ENCODE measurements at regions not wholly inside any gene's neighbourhood (a gene's known extent, or its start where the extent isn't known, plus 50 kb on each side); places are given as distances from the start of the nearest gene placed in this dataset.

DNA sequence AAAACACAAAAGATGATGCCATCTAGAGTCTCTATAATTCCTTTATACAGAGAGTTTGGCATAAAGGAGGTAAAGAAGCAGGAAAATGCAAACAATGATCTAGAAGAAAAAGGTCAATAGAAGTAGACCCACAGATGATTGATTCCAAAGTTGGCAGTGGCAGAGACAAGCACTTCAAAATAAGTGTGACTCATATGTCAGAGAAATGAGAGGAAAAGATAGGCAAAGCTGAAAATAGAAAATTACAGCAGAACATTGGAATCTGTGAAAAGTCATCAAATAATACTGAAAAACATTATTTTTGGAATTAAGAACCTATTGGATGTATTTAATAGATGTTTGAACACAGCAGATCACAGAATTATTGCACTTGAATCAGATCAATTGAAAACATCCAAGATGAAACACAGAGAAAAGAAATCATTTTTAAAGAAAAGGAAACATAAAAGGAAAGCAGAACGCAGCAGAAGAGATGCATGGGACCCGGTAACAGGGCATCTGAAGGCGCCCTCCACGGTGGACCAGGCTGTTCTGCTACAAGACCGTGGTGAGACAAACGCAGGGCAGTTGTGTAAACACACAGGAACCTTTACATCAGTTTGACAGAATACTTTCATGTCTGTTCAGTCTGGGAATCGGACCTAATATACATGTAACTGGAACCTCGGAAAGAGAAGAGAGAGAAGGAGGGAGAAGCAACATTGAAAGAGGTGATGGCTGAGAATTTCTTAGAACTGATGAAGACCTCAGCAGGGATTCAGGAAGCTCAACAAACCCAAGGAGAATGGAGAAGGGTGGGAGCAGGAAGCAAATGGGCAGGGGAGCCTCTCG, 74.6 kb upstream of the GPC1 start:
- Mint-ChIP-seq H3K4me3 (no peak overlapping the region), H3K9me3 (peaks cover 7% of the 10 kb centered on the region), H3K27ac (no peak overlapping the region), H3K4me1 (ENCODE audit: low read depth) (no peaks in the 10 kb centered on the region), H3K27me3 (ENCODE audit: low read depth) (no peaks in the 10 kb centered on the region), H3K36me3 (ENCODE audit: low read depth) (no peaks in the 10 kb centered on the region)

DNA sequence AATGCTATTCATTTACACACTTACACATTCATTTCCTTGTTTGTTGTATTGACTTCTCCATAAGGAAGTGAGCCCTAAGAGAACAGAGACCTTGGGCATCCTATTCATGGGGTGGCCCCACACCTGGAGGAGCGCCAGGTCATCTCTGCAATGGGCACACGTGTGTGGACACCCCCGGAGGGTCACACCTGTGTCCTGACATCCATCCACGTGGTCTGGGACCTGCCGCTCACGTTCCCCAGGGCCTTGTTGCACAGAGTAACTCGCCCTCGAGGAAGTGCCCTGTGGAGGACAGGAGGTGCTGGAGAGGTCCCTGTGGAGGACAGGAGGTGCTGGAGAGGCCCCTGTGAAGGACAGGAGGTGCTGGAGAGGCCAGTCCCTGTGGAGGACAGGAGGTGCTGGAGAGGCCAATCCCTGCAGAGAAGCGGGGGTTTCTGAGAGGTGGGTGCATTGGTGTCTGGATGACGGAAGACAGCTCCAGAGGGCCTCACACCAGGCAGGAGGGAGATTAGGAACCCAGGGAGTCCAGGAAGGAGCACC, 73.2 kb upstream of the GPC1 start:
- Mint-ChIP-seq H3K4me3 (no peak overlapping the region), H3K36me3 (ENCODE audit: low read depth) (no peaks in the 10 kb centered on the region), H3K27me3 (ENCODE audit: low read depth) (no peaks in the 10 kb centered on the region), H3K4me1 (ENCODE audit: low read depth) (no peaks in the 10 kb centered on the region), H3K27ac (no peak overlapping the region), H3K9me3 (peaks cover 7% of the 10 kb centered on the region)

DNA sequence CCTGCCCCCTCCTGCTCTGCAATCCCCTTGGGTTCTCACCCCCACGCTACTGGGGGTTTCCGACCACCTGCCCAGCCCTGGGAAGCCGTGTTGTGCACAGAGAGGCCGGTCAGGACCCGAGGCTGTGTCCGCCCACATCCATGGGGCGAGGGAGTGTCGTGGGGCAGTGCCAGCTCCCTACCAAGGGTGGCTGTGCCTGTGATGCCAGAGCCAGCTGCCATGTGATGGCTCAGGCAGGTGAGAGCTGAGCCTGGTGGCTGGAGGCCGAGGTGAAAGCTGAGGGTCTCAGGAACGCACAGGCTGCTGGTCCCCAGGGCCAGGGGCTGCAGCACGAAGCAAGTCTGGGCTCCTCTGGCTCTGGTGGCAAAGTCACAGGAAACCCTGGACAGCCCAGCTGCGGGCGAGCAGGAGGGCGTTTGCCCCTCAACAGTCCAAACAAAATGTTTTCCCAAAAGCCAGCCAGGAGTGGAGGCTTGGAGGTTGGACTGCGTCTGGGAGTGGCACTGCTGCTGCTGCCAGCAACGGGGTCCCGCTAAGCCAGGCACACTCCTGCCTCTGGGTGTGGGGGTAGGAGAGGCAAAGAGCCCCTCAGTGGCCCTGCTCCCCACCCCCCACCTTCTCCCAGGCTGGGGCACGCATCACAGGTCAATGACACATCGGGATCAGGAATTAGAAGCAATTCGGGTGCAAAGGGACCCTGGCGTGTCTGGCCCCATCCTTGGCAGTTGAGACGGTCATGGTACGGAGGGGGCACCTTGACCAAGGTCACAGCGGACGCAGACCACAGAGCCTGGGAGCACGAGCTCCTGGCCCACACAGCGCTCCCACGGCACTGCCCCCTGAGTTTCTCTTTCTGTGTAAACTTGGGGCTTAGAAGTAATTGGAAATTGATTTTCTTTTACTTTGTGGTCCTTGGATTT, 72.4 kb upstream of the GPC1 start:
- Mint-ChIP-seq H3K36me3 (ENCODE audit: low read depth) (no peaks in the 10 kb centered on the region), H3K27ac (no peak overlapping the region), H3K9me3 (peaks cover 7% of the 10 kb centered on the region), H3K4me1 (ENCODE audit: low read depth) (no peaks in the 10 kb centered on the region), H3K4me3 (no peak overlapping the region), H3K27me3 (ENCODE audit: low read depth) (no peaks in the 10 kb centered on the region)

DNA sequence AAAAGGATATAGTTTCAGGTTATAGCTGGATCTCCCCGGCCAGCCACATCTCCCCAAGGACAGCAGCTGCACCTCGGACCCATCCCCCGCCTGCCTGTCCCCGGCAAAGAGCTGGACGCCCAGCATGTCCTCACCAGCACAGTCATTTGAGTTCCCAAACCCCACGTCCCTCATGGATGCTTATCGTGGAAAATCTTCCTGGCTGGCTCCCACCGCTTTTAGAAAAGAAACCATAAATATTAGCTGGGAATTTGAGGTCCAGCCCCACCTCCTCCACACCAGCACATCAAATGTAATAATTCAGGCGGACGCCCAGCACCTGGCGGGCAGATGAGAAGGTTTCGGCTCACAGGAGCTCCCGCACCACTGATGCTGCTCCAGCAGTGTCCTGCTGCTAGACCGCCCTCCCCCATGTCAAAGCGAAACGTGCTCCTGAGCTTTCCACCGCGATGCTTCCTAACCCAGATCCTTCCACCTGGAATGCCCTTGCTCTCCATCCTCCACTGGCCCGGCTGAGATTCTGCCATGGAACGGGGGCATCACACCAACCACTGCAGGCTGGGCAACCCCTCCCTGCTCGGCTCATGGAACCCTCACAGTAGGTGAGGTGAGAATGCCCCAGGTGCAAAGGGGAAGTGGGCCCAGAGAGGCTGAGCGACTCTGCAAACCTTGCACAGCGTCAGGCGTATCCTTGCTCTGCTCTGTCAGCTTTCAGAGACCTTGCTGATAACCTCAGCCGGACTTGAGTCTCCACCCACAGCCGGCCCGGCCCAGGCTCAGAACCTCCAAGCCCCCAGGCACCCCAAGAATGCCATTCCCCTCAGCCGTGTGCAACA, 71.5 kb upstream of the GPC1 start:
- no peaks in the 10 kb centered on the region for H3K27me3 Mint-ChIP-seq (ENCODE audit: low read depth)
- H3K9me3 Mint-ChIP-seq = peaks cover 7% of the 10 kb centered on the region
- no peak overlapping the region for H3K4me3 Mint-ChIP-seq
- H3K4me1 Mint-ChIP-seq (ENCODE audit: low read depth) = no peaks in the 10 kb centered on the region
- H3K27ac Mint-ChIP-seq = no peak overlapping the region
- no peaks in the 10 kb centered on the region for H3K36me3 Mint-ChIP-seq (ENCODE audit: low read depth)

DNA sequence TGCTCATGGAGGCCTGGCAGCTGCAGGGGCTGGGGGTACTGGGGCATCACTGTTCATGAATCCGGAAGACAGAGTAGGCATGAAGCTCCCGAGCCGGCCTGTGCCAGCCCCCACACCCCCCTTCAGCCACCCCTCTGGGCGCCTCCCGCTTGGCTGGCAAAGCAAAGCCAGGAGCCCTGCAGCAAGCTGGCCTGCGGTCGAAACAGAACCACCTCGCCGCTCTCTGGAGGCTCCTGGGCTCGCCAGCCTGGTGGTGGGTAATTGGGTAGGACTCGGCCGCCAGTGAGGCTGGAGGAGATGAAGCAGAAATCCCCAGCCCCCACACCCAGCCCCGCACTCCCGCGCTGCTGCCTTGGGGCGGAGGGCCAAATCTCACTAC, 70.9 kb upstream of the GPC1 start:
- Mint-ChIP-seq H3K4me1 (ENCODE audit: low read depth) (no peaks in the 10 kb centered on the region), H3K4me3 (no peak overlapping the region), H3K36me3 (ENCODE audit: low read depth) (no peaks in the 10 kb centered on the region), H3K9me3 (peaks cover 7% of the 10 kb centered on the region), H3K27ac (no peak overlapping the region), H3K27me3 (ENCODE audit: low read depth) (no peaks in the 10 kb centered on the region)

DNA sequence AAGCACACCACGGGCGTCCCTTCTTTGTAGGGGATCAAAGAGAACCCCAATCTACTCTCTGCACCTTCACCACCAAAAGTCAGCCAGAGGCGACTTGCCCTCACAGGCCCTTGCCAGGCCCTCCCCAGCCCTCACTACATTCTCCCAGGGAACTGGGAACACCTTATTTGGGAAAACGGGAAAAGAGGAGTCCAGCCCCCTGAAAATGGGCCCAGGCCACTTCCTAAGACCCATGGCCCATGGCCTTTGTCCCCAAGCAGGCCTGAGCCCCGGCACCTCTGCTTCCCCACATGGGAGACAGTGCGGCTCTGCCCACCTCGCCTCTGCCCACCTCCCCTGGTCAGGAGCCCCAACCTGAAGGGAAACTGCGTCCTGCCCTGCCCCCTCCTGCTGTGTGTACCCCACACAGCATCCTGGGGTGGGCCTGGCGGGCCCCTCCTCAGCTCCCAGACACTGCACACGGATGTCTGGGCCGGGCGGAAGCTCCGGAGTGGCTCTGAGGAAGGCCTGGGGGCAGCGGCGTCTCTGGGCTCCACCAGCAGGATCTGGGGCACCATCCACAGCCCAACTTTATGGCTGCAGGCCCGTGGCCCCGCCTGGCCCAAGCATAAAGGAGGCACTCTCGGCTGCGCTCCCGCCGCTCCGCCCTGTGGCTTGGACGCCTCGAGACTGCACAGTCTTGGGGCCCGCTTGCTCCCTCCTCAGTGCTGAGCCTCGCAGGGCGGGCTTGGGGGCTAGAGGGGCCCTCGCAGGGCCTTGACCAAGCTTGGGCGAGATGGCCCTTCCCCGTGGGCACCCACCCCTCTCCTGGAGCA, 70.3 kb upstream of the GPC1 start:
- H3K36me3 Mint-ChIP-seq (ENCODE audit: low read depth) = no peaks in the 10 kb centered on the region
- no peak overlapping the region for H3K27ac Mint-ChIP-seq
- no peaks in the 10 kb centered on the region for H3K4me1 Mint-ChIP-seq (ENCODE audit: low read depth)
- H3K4me3 Mint-ChIP-seq = no peak overlapping the region
- H3K27me3 Mint-ChIP-seq (ENCODE audit: low read depth) = no peaks in the 10 kb centered on the region
- peaks cover 7% of the 10 kb centered on the region for H3K9me3 Mint-ChIP-seq

DNA sequence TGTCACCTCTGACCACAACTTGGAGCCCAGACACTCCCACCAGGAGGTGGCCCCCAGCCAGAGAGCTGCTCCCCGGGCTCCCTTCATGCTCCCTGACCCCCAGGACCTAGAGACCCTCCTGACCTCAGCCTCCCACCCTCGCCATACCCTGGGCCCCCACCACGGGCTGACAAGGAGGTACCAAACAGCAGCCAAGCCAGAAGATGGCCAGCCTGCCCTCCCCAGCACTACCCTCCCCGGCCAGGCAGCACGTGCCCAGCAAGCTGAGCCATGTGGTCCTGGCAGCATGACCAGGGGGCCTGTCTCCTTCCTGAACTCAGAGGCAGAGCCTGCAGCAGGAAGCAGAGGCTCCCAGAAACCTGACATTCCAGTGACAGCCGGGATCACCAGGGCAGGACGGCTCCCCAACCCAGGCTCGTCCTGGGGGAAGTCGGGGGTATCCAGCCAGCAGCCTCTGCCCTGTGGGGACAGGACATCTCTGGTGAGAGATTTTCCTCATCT, 69.4 kb upstream of the GPC1 start:
- H3K36me3 Mint-ChIP-seq (ENCODE audit: low read depth) = no peaks in the 10 kb centered on the region

DNA sequence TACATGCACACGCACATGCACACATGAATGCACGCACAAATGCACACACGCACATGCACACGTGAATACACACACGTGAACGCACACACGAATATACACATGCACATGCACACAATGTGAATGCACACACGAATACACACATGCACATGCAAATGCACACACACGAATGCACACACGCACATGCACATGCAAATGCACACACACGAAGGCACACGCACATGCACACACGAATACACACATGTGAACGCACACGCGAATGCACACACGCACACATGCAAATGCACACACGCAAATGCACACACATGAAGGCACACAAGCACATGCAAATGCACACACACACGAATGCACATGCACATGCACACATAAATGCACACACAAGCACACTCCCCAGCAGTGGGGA, 68.6 kb upstream of the GPC1 start:
- Mint-ChIP-seq H3K9me3 (no peaks in the 10 kb centered on the region), H3K27ac (no peak overlapping the region), H3K4me3 (no peak overlapping the region), H3K27me3 (ENCODE audit: low read depth) (no peaks in the 10 kb centered on the region), H3K4me1 (ENCODE audit: low read depth) (no peaks in the 10 kb centered on the region), H3K36me3 (ENCODE audit: low read depth) (no peaks in the 10 kb centered on the region)

More for the DNA sequence above, 69.4 kb upstream of the GPC1 start:
- no peak overlapping the region for H3K4me3 Mint-ChIP-seq
- no peaks in the 10 kb centered on the region for H3K27me3 Mint-ChIP-seq (ENCODE audit: low read depth)
- H3K4me1 Mint-ChIP-seq (ENCODE audit: low read depth) = no peaks in the 10 kb centered on the region
- H3K27ac Mint-ChIP-seq = no peak overlapping the region
- peaks cover 1% of the 10 kb centered on the region for H3K9me3 Mint-ChIP-seq

DNA sequence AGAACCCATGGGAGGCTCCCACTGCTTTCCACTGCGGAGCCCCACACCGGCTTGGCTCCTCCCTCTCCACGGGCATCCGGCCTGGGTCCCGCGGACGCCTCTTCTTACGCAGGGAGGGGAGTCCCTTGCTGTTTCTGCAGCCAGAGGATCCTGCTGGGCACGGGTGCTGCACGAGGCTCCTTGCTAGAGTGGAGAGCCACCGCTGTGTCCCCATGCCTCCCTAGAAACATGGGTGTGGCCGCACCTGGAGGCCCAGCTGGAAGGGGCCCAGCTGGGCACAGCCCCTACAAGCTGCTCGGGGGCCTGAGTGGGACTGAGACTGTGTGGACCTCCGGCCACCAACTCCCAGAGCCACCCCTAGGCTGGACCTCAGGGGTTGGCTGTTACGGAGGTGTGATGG, 67.7 kb upstream of the GPC1 start:
- H3K27me3 Mint-ChIP-seq (ENCODE audit: low read depth) = no peaks in the 10 kb centered on the region
- H3K4me3 Mint-ChIP-seq = no peak overlapping the region
- H3K27ac Mint-ChIP-seq = no peak overlapping the region
- no peaks in the 10 kb centered on the region for H3K4me1 Mint-ChIP-seq (ENCODE audit: low read depth)
- no peaks in the 10 kb centered on the region for H3K9me3 Mint-ChIP-seq
- no peaks in the 10 kb centered on the region for H3K36me3 Mint-ChIP-seq (ENCODE audit: low read depth)

DNA sequence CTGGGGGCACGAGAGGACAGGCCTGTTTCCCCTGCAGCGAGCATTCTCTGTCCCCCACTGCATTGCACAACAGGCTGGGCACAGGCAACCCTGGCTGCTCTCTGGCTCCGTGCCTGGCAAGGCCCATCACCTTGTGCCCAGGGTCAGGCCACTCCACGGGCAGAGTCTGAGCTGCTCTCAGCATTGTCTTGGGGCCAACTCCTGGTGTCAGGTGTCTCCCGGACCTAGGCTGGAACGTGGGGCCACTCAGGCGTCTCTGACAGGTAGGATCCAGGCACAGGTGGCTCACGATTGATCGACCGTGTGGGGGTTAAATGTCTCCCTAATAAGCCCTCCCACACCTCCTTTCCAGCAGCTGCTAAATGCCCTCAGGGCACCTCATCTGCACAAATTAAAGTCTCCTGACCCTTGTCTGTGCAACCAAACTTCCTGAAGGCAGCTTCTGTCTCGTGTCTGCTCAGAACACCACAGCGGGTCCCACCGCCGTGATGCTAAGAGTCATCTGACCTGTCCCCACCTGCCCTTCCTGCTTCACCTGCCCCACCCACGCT, 66.6 kb upstream of the GPC1 start:
- Mint-ChIP-seq H3K27ac (no peak overlapping the region), H3K4me3 (no peak overlapping the region), H3K36me3 (ENCODE audit: low read depth) (no peaks in the 10 kb centered on the region), H3K4me1 (ENCODE audit: low read depth) (no peaks in the 10 kb centered on the region), H3K9me3 (no peaks in the 10 kb centered on the region), H3K27me3 (ENCODE audit: low read depth) (no peaks in the 10 kb centered on the region)

DNA sequence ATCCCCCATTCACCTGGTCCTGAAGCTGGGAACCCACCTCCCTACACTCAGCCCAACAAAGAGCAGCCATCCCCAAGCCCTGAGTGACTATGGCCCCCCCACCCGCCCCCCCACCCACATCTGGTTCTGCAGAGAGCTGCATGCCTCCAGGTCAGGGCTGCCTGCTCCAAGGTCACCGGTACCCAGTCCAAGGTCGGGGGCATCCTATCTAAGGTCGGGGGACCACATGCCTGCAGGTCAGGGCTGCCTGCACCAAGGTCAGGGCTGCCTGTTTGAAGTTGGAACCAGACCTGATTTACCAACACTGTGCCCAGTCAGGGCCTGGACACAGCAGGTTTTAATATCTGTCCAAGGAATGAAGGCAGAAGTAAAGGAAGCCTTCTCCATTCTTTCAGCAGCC, 66.1 kb upstream of the GPC1 start:
- Mint-ChIP-seq H3K9me3 (no peaks in the 10 kb centered on the region), H3K27me3 (ENCODE audit: low read depth) (no peaks in the 10 kb centered on the region), H3K4me3 (no peak overlapping the region), H3K36me3 (ENCODE audit: low read depth) (no peaks in the 10 kb centered on the region), H3K27ac (no peak overlapping the region), H3K4me1 (ENCODE audit: low read depth) (no peaks in the 10 kb centered on the region)

DNA sequence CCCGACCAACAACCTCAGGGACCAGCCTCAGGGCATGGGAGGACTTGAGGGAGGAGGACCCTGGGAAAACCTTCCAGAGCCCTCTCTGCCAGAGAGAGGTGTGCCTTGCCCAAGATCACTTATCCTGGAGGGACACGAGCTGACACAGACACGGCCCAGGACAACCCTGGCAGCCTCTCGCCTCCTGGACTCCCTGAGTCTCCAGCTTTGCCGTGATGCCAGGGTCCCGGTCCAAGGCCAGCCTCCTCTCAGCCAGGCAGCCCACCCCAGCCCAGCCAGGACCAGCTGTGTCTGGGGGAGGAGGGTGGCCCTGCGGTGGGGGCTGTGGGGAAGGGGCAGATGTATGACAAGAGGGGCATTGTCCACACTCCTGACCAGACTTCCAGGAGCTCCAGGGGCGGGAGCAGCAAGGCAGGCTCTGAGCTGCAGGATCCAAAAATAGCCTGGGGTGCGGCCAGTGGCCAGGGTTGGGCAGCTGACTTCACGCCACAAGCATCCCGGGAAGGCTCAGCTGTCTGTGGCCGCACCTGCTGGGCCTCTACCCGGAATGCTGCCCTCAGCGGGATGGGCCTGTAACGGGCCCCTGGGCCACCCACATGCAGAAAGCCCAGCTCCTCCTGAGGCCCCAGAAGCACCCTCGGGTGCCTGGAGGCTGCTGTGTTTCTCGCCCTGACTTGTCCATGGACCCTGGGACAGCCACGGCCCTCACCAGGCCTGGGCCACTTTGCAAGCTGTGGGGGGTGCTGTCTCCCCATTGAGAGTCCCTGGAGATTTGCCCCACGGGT, 65.5 kb upstream of the GPC1 start:
- Mint-ChIP-seq H3K9me3 (no peaks in the 10 kb centered on the region), H3K27ac (no peak overlapping the region), H3K27me3 (ENCODE audit: low read depth) (no peaks in the 10 kb centered on the region), H3K4me3 (no peak overlapping the region), H3K36me3 (ENCODE audit: low read depth) (no peaks in the 10 kb centered on the region), H3K4me1 (ENCODE audit: low read depth) (no peaks in the 10 kb centered on the region)

All from T-helper 1 cell treated with Interleukin-12 subunit alpha and Interleukin-12 subunit beta and Interleukin-4 antibody, amounts not matched to agents 30 μg/mL and 1 μg/mL, for 36 hours (primary cell).